ENCODE measurements at regions not wholly inside any gene's neighbourhood (a gene's known extent, or its start where the extent isn't known, plus 50 kb on each side); places are given as distances from the start of the nearest gene placed in this dataset.

- peaks cover 9% of the 10 kb centered on the region for H3K27me3 ChIP-seq (ENCODE audit: low read depth)
- peaks cover 17% of the 10 kb centered on the region for H3K9me3 ChIP-seq (replicated peaks)
- DNase-seq, result no peak
- no peak overlapping the region for H3K4me3 ChIP-seq
- TF ChIP-seq CTCF (IDR thresholded peaks at IDR 0.05; ENCODE audit: borderline replicate concordance), result no peak
- H3K27ac ChIP-seq (replicated peaks), result no peak overlapping the region
- no peaks in the 10 kb centered on the region for H3K36me3 ChIP-seq
- intact Hi-C loops (cut with micrococcal nuclease), result no loop called here
- H3K4me1 ChIP-seq, result no peaks in the 10 kb centered on the region
Measured at GRCh38 chr2:74735009-74735408, 81.0 kb downstream of the SEMA4F start.

GRCh38 chr2:74735564-74735963 is 81.5 kb downstream of the SEMA4F start:
- no peak for DNase-seq
- Histone ChIP-seq H3K4me1 (peaks cover 4% of the 10 kb centered on the region), H3K27me3 (ENCODE audit: low read depth) (peaks cover 13% of the 10 kb centered on the region), H3K36me3 (no peaks in the 10 kb centered on the region), H3K4me3 (no peak overlapping the region), H3K9me3 (replicated peaks) (peaks cover 13% of the 10 kb centered on the region), H3K27ac (replicated peaks) (no peak overlapping the region)
- intact Hi-C loops (cut with micrococcal nuclease), result no loop called here
- no peak for TF ChIP-seq CTCF (IDR thresholded peaks at IDR 0.05; ENCODE audit: borderline replicate concordance)

GRCh38 chr2:74736589-74736988 is 82.5 kb downstream of the SEMA4F start:
- H3K27ac ChIP-seq (replicated peaks), result no peak overlapping the region
- no peak overlapping the region for H3K4me3 ChIP-seq
- peaks cover 12% of the 10 kb centered on the region for H3K9me3 ChIP-seq (replicated peaks)
- TF ChIP-seq CTCF (IDR thresholded peaks at IDR 0.05; ENCODE audit: borderline replicate concordance), result no peak
- peaks cover 16% of the 10 kb centered on the region for H3K27me3 ChIP-seq (ENCODE audit: low read depth)
- peaks cover 12% of the 10 kb centered on the region for H3K4me1 ChIP-seq
- H3K36me3 ChIP-seq, result no peaks in the 10 kb centered on the region
- intact Hi-C loops (cut with micrococcal nuclease), result no loop called here
- no peak for DNase-seq

- no peaks in the 10 kb centered on the region for H3K36me3 ChIP-seq
- H3K4me1 ChIP-seq, result peaks cover 12% of the 10 kb centered on the region
- H3K27ac ChIP-seq (replicated peaks), result no peak overlapping the region
- peaks cover 12% of the 10 kb centered on the region for H3K27me3 ChIP-seq (ENCODE audit: low read depth)
- no peak for TF ChIP-seq CTCF (IDR thresholded peaks at IDR 0.05; ENCODE audit: borderline replicate concordance)
- intact Hi-C loops (cut with micrococcal nuclease), result no loop called here
- no peak overlapping the region for H3K4me3 ChIP-seq
- no peak for DNase-seq
- H3K9me3 ChIP-seq (replicated peaks), result peaks cover 12% of the 10 kb centered on the region
Measured at GRCh38 chr2:74738586-74738985, 84.5 kb downstream of the SEMA4F start.

GRCh38 chr2:74739129-74739528 is 85.1 kb downstream of the SEMA4F start:
- no peak for DNase-seq
- H3K27me3 ChIP-seq (ENCODE audit: low read depth), result peaks cover 12% of the 10 kb centered on the region
- no peaks in the 10 kb centered on the region for H3K36me3 ChIP-seq
- no peak for TF ChIP-seq CTCF (IDR thresholded peaks at IDR 0.05; ENCODE audit: borderline replicate concordance)
- intact Hi-C loops (cut with micrococcal nuclease), result no loop called here
- peaks cover 12% of the 10 kb centered on the region for H3K4me1 ChIP-seq
- no peak overlapping the region for H3K4me3 ChIP-seq
- peaks cover 12% of the 10 kb centered on the region for H3K9me3 ChIP-seq (replicated peaks)
- no peak overlapping the region for H3K27ac ChIP-seq (replicated peaks)
